ENCODE measurements at regions not wholly inside any gene's neighbourhood (a gene's known extent, or its start where the extent isn't known, plus 50 kb on each side); places are given as distances from the start of the nearest gene placed in this dataset.

- in situ Hi-C loops (cut with HindIII; ENCODE audit: low pct_ligation_motif_present, low pct_unique_long_range_greater_than_20kb, low sequenced_read_pairs), result no loop called here
- DNase-seq, result no peak
These were observed 295.4 kb upstream of the NPSR1 start for GRCh38 chr7:34362621-34363020.

DNA sequence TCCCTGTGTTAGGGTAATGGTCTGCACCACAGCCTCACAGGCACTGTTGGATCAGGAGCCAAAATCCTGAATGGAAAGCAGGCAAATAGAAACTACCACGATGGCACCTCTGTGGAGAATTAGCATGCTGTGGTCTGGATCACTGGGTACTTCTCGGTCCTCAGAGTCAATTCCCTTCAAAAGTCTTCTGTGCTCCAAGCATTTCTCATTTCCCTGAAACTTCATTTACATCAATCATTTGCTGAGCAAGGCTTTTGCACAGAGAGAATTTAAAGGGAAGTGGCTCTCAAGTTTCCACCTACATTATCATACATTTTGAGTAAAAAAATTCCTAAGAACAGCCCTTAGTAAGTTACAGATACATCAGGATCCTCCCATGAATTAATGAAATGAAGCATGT, 293.9 kb upstream of the NPSR1 start:
- DNase-seq, result no peak
- in situ Hi-C loops (cut with HindIII; ENCODE audit: low pct_ligation_motif_present, low pct_unique_long_range_greater_than_20kb, low sequenced_read_pairs), result no loop called here

DNA sequence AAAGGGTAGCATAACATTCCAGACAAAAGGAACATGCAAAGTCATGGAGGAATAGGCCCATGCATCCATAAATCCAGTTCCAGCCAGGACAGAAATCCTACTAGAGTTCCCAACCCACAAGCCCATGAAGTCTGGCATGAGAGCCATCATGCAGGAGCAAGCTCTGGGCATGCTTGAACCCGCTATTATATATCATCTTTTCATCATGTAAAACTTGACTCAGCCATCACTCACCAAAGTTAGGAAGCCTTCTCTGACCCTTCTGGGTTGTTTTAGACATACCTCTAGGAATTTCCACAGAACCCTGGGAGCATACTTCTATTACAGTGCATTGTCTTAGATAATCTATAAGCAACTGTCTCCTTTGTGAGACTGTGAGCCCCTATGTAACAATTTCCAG, 293.0 kb upstream of the NPSR1 start:
- DNase-seq, result no peak
- in situ Hi-C loops (cut with HindIII; ENCODE audit: low pct_ligation_motif_present, low pct_unique_long_range_greater_than_20kb, low sequenced_read_pairs), result no loop called here

DNA sequence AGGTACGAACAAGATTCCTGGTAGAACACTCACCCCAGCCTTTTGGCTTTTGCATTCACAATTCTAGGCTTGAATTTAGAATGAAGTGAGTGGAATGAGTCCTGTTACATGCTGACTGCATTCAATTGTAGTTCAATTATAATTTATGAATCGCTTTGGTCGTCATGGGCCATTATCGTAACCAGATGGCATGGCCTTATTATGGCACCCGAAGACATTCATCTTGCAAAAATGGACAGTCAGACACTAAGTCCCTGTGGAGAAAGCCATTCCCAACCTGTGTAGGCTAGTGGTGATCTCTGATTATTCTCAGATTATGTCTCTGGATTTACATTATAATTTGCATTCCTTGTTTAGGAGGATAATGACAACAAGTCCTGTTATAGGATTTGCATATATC, 292.4 kb upstream of the NPSR1 start:
- in situ Hi-C loops (cut with HindIII; ENCODE audit: low pct_ligation_motif_present, low pct_unique_long_range_greater_than_20kb, low sequenced_read_pairs), result no loop called here
- no peak for DNase-seq

GRCh38 chr7:34371922-34372321, 286.1 kb upstream of the NPSR1 start:
- DNase-seq, result no peak
- in situ Hi-C loops (cut with HindIII; ENCODE audit: low pct_ligation_motif_present, low pct_unique_long_range_greater_than_20kb, low sequenced_read_pairs), result no loop called here

- DNase-seq, result no peak
- in situ Hi-C loops (cut with HindIII; ENCODE audit: low pct_ligation_motif_present, low pct_unique_long_range_greater_than_20kb, low sequenced_read_pairs), result no loop called here
These were observed 284.1 kb upstream of the NPSR1 start for GRCh38 chr7:34373940-34374339.

DNA sequence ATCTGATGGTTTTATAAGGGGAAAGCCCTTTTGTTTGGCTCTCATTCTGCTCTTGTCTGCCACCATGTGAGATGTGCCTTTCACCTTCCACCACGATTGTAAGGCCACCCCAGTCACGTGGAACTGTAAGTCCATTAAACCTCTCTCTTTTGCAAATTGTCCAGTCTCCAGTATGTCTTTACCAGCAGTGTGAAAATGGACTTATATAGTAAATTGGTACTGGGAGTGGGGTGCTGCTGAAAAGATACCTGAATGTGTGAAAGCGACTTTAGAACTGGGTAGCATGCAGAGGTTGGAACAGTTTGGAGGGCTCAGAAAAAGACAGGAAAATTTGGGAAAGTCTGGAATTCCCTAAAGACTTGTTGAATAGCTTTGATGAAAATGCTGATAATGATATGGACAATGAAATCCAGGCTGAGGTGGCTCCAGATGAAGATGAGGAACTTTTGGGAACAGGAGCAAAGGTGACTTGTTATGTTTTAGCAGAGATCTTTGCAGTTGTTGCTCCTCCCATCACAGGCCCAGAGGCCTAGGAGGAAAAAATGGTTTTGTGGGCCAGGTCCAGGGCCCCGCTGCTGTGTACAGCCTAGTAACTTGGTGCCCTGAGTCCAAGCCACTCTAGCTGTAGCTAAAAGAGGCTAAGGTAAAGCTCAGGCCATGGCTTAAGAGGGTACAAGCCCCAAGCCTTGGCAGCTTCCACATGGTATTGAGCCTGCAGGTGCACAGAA, 275.7 kb upstream of the NPSR1 start:
- in situ Hi-C loops (cut with HindIII; ENCODE audit: low pct_ligation_motif_present, low pct_unique_long_range_greater_than_20kb, low sequenced_read_pairs), result no loop called here
- DNase-seq, result no peak

- no peak for DNase-seq
- in situ Hi-C loops (cut with HindIII; ENCODE audit: low pct_ligation_motif_present, low pct_unique_long_range_greater_than_20kb, low sequenced_read_pairs), result no loop called here
These were observed 272.6 kb upstream of the NPSR1 start for GRCh38 chr7:34385384-34385783.

DNA sequence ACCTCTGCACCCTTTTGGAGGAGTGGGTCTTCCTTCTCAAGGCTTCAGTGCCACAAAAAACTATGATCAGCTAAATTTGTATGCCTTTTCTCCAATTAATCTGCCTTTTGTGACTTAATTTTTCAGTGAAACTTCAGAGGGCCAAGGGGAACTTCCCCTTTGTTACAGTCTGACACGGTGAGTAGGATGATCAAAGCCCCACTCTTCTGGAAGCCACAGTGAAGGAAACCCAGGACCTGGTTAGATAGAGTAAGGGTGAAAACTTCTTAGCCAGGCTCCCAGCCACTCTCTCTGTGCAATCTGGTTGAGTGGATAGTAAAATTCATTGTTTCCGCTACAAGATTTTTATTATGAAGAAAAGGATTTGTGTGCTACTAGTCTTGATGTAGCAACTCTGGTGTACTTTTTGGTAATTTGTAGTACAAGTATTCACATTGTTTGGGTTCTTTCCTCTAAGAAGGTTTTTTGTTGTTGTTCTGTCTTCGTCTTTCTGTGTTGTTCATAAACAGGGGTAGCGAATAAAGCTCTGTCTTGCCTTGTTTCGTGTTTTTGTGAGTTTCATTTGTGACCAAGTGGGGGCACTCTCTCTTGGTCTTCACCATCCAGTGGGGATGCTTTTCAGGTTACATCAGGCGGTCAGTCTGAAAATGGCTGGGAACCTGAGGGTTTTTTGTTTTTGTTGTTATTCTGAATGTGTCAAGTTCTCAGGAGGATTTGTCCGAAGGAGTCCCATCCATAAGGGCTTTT, 268.5 kb upstream of the NPSR1 start:
- in situ Hi-C loops (cut with HindIII; ENCODE audit: low pct_ligation_motif_present, low pct_unique_long_range_greater_than_20kb, low sequenced_read_pairs), result no loop called here
- DNase-seq, result no peak

DNA sequence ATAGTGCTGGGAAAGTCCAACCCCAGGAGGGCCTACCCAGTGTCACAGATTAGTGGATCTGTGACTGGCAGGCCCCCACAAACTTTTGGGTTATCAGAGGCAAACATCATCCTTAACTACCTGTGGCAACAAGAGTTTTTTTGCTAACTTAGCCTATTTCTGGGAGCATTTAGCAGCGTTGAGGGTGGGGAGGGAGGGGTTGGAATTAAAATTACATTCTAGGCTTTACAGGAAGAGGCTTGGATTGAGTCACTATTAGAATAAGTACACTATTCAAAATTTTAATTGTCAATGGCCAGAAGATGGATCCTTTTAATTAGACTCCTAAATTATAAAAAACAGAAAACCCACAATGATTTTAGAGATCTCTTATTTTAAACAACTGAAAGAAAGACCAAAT, 267.9 kb upstream of the NPSR1 start:
- in situ Hi-C loops (cut with HindIII; ENCODE audit: low pct_ligation_motif_present, low pct_unique_long_range_greater_than_20kb, low sequenced_read_pairs), result no loop called here
- no peak for DNase-seq

DNA sequence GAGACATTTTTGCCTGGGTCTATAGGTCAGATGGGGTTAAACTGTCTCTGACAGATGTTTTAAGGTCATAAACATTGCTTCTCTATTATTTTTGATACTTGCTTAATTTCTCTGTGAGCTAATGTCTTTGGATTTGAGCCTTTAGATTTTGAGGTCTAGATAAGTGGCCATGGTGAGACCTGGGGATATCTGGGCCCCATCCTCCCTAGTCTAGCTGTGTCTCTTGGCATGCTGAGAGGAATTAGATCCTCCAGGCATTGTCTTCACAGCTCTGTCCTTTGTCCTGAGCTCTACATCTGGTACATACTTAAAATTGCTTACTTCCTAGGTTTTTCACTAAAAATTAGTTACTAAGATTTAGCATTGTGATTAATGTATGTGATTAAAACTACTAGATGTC, 265.0 kb upstream of the NPSR1 start:
- in situ Hi-C loops (cut with HindIII; ENCODE audit: low pct_ligation_motif_present, low pct_unique_long_range_greater_than_20kb, low sequenced_read_pairs), result no loop called here
- DNase-seq, result no peak

DNA sequence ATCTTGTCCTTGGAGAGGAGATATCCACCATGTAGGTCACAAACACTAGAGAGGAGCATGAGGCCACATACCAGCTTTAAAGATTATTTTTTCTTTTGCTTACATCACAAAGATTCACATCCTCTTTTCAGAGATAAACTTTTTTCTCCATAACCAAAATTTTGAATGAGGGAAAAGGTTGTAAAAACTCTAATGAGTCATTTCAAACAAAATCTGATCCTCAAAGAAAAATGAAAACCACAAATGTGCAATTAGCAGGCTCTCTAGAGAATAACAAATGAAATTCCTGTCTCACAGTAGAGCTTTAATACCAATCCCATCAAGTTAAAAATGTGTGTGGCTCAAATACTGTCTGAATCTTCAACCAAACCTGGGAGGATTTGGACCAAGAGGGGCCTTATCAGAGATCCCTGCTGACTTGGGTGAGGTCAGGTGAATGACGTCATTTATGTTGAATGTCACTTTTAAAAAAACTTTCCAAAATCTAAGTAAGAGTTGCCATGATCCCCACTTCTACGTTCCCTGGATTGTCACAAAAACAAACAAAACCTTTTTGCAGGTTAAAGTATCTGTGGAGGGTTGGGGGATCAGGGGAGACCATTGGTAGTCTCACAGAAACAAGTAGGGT, 261.5 kb upstream of the NPSR1 start:
- in situ Hi-C loops (cut with HindIII; ENCODE audit: low pct_ligation_motif_present, low pct_unique_long_range_greater_than_20kb, low sequenced_read_pairs), result no loop called here
- DNase-seq, result no peak

DNA sequence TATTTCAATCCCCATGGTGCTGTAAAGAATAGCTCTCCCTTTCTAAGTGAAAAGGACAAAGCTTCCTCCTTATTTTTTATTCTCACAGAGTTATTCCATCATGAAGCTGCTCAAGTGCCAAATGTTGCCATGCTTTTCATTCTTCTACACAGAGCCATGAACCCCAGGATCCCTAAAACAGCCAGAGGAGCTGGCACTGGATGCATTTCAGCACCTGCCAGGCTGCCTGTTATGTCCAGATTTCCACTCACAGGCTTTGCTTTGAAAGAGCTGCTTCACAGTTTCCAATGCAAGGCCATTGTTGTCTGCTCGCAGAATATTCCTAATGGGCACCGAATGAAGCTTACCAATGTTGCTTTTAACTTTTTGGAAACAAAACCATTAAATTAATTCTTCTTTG, 256.2 kb upstream of the NPSR1 start:
- in situ Hi-C loops (cut with HindIII; ENCODE audit: low pct_ligation_motif_present, low pct_unique_long_range_greater_than_20kb, low sequenced_read_pairs), result no loop called here
- DNase-seq, result no peak

- in situ Hi-C loops (cut with HindIII; ENCODE audit: low pct_ligation_motif_present, low pct_unique_long_range_greater_than_20kb, low sequenced_read_pairs), result no loop called here
- no peak for DNase-seq
These were observed 251.0 kb upstream of the NPSR1 start for GRCh38 chr7:34406848-34407530.

DNA sequence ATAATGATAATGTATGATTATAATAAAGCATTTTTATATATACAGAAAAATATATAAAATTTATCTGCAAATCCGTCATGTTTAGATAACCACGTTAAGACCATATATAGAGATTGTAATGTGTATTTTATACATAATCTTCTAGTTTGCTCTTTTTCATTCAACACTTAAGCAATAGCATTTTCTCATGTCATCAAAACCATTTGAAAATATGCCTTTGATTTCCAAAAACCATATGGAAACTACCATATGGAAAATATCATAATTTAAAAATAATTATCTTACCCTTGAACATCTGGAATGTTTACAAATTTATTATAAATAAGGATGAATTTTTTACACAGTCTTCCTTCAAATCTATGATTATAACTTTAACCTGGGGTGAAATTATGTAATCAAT, 250.4 kb upstream of the NPSR1 start:
- in situ Hi-C loops (cut with HindIII; ENCODE audit: low pct_ligation_motif_present, low pct_unique_long_range_greater_than_20kb, low sequenced_read_pairs), result no loop called here
- DNase-seq, result no peak

- DNase-seq, result no peak
- in situ Hi-C loops (cut with HindIII; ENCODE audit: low pct_ligation_motif_present, low pct_unique_long_range_greater_than_20kb, low sequenced_read_pairs), result no loop called here
These were observed 240.2 kb upstream of the NPSR1 start for GRCh38 chr7:34417781-34418180.

- in situ Hi-C loops (cut with HindIII; ENCODE audit: low pct_ligation_motif_present, low pct_unique_long_range_greater_than_20kb, low sequenced_read_pairs), result no loop called here
- DNase-seq, result no peak
These were observed 236.5 kb upstream of the NPSR1 start for GRCh38 chr7:34421526-34421925.

- DNase-seq, result no peak
- in situ Hi-C loops (cut with HindIII; ENCODE audit: low pct_ligation_motif_present, low pct_unique_long_range_greater_than_20kb, low sequenced_read_pairs), result no loop called here
These were observed 232.8 kb upstream of the NPSR1 start for GRCh38 chr7:34425194-34425593.

GRCh38 chr7:34425631-34426384, 232.2 kb upstream of the NPSR1 start:
- DNase-seq, result no peak
- in situ Hi-C loops (cut with HindIII; ENCODE audit: low pct_ligation_motif_present, low pct_unique_long_range_greater_than_20kb, low sequenced_read_pairs), result no loop called here
